ENCODE measurements at regions not wholly inside any gene's neighbourhood (a gene's known extent, or its start where the extent isn't known, plus 50 kb on each side); places are given as distances from the start of the nearest gene placed in this dataset.

DNA sequence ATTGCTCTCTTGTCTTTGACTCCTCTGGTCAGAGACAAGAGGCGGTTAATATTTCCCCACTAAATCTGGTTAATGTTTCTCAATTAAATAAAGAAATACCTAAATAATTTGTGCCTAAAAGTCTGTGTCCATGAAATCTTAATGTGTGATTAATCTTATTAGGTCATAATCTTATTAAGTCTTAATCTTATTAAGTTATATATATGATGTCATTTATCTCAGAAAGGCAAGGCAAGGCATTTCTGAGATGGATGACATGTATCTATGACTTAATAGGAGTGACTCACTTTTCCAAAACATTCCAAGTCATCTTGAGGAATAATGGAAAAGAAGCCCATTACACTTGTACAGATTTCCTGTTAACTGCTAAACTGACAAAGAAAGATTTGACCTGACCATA lies 74.7 kb downstream of the TRAM1L1 start:
- TF ChIP-seq, protein P1, sequence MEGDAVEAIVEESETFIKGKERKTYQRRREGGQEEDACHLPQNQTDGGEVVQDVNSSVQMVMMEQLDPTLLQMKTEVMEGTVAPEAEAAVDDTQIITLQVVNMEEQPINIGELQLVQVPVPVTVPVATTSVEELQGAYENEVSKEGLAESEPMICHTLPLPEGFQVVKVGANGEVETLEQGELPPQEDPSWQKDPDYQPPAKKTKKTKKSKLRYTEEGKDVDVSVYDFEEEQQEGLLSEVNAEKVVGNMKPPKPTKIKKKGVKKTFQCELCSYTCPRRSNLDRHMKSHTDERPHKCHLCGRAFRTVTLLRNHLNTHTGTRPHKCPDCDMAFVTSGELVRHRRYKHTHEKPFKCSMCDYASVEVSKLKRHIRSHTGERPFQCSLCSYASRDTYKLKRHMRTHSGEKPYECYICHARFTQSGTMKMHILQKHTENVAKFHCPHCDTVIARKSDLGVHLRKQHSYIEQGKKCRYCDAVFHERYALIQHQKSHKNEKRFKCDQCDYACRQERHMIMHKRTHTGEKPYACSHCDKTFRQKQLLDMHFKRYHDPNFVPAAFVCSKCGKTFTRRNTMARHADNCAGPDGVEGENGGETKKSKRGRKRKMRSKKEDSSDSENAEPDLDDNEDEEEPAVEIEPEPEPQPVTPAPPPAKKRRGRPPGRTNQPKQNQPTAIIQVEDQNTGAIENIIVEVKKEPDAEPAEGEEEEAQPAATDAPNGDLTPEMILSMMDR (conservative IDR thresholded peaks at IDR 0.05; ENCODE audit: low read depth in 2 of 2), result no peak
- TF ChIP-seq EZH2 (IDR thresholded peaks at IDR 0.05; ENCODE audit: low read depth, unreplicated experiment) (no peak), JUNB (IDR thresholded peaks at IDR 0.05; ENCODE audit: unreplicated experiment) (no peak), EZH2phosphoT487 (IDR thresholded peaks at IDR 0.05; ENCODE audit: unreplicated experiment) (no peak), POLR2AphosphoS5 (IDR thresholded peaks at IDR 0.05; ENCODE audit: low read depth) (no peak), STAT1 (IDR thresholded peaks at IDR 0.05; ENCODE audit: unreplicated experiment) (no peak)
- TF ChIP-seq, protein P2, sequence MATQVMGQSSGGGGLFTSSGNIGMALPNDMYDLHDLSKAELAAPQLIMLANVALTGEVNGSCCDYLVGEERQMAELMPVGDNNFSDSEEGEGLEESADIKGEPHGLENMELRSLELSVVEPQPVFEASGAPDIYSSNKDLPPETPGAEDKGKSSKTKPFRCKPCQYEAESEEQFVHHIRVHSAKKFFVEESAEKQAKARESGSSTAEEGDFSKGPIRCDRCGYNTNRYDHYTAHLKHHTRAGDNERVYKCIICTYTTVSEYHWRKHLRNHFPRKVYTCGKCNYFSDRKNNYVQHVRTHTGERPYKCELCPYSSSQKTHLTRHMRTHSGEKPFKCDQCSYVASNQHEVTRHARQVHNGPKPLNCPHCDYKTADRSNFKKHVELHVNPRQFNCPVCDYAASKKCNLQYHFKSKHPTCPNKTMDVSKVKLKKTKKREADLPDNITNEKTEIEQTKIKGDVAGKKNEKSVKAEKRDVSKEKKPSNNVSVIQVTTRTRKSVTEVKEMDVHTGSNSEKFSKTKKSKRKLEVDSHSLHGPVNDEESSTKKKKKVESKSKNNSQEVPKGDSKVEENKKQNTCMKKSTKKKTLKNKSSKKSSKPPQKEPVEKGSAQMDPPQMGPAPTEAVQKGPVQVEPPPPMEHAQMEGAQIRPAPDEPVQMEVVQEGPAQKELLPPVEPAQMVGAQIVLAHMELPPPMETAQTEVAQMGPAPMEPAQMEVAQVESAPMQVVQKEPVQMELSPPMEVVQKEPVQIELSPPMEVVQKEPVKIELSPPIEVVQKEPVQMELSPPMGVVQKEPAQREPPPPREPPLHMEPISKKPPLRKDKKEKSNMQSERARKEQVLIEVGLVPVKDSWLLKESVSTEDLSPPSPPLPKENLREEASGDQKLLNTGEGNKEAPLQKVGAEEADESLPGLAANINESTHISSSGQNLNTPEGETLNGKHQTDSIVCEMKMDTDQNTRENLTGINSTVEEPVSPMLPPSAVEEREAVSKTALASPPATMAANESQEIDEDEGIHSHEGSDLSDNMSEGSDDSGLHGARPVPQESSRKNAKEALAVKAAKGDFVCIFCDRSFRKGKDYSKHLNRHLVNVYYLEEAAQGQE (IDR thresholded peaks at IDR 0.05; ENCODE audit: unreplicated experiment), result no peak

Data from GM23338 (cell line).